ENCODE measurements at regions not wholly inside any gene's neighbourhood (a gene's known extent, or its start where the extent isn't known, plus 50 kb on each side); places are given as distances from the start of the nearest gene placed in this dataset.
"Not testable (repeated sequence)": the region's sequence is repeated elsewhere in the genome, so short reads cannot be mapped to it uniquely, and the experiment has no call there.

GRCh38 chr10:36538953-36539586, 586.3 kb upstream of the ANKRD30A start:
- no peak for DNase-seq

GRCh38 chr10:36534471-36535002, 590.9 kb upstream of the ANKRD30A start:
- DNase-seq: no peak

GRCh38 chr10:36533861-36534260, 591.5 kb upstream of the ANKRD30A start:
- no peak for DNase-seq

- DNase-seq: no peak
Measured at GRCh38 chr10:36533316-36533715, 592.1 kb upstream of the ANKRD30A start.

- no peak for DNase-seq
Measured at GRCh38 chr10:36531621-36532020, 593.8 kb upstream of the ANKRD30A start.

- no peak for DNase-seq
Measured at GRCh38 chr10:36526033-36526432, 599.4 kb upstream of the ANKRD30A start.

- DNase-seq: not testable (repeated sequence)
Measured at GRCh38 chr10:36524126-36524525, 601.3 kb upstream of the ANKRD30A start.

GRCh38 chr10:36519909-36520308, 605.5 kb upstream of the ANKRD30A start:
- DNase-seq: no peak

GRCh38 chr10:36516281-36516680, 609.1 kb upstream of the ANKRD30A start:
- DNase-seq: no peak

GRCh38 chr10:36515319-36515718, 610.1 kb upstream of the ANKRD30A start:
- no peak for DNase-seq

- DNase-seq: no peak
Measured at GRCh38 chr10:36507715-36508114, 617.7 kb upstream of the ANKRD30A start.

GRCh38 chr10:36506697-36507496, 618.5 kb upstream of the ANKRD30A start:
- DNase-seq: no peak

- no peak for DNase-seq
Measured at GRCh38 chr10:36506261-36506660, 619.1 kb upstream of the ANKRD30A start.

- peak; percentile 12 for DNase-seq
Measured at GRCh38 chr10:36504758-36505157, 620.6 kb upstream of the ANKRD30A start.

GRCh38 chr10:36500266-36500665, 625.1 kb upstream of the ANKRD30A start:
- DNase-seq: no peak

GRCh38 chr10:36499693-36500092, 625.7 kb upstream of the ANKRD30A start:
- DNase-seq: no peak

- no peak for DNase-seq
Measured at GRCh38 chr10:36496758-36497157, 628.6 kb upstream of the ANKRD30A start.

- no peak for DNase-seq
Measured at GRCh38 chr10:36494371-36494770, 631.0 kb upstream of the ANKRD30A start.

GRCh38 chr10:36493516-36493880, 631.9 kb upstream of the ANKRD30A start:
- no peak for DNase-seq

- DNase-seq: no peak
Measured at GRCh38 chr10:36492590-36493515, 632.5 kb upstream of the ANKRD30A start.

- DNase-seq: no peak
Measured at GRCh38 chr10:36491926-36492325, 633.5 kb upstream of the ANKRD30A start.

GRCh38 chr10:36489611-36490228, 635.7 kb upstream of the ANKRD30A start:
- DNase-seq: no peak

- DNase-seq: no peak
Measured at GRCh38 chr10:36489181-36489580, 636.2 kb upstream of the ANKRD30A start.
